GM12865 (cell line): ENCODE measurements at regions not wholly inside any gene's neighbourhood (a gene's known extent, or its start where the extent isn't known, plus 50 kb on each side); places are given as distances from the start of the nearest gene placed in this dataset.

Source experiments
- DNase-seq: peaks from one replicate; pipeline ENCODE4 v3.0.0; 2010; ENCODE audit warnings: low read depth
- H3K4me3 ChIP-seq: 2 replicates; pipeline ENCODE4 v1.5.1; 2011; ENCODE audit warnings: mild to moderate bottlenecking, low read depth, low read length, control low read depth
- TF ChIP-seq, protein P1 (sequence below): IDR thresholded peaks from 2 replicates; pipeline ENCODE4 v1.5.1; 2011; ENCODE audit warnings: low read length, control low read depth, low read depth, inconsistent platforms; ENCODE audit not compliant: insufficient read depth; ENCODE audit errors: missing control alignments

DNA sequence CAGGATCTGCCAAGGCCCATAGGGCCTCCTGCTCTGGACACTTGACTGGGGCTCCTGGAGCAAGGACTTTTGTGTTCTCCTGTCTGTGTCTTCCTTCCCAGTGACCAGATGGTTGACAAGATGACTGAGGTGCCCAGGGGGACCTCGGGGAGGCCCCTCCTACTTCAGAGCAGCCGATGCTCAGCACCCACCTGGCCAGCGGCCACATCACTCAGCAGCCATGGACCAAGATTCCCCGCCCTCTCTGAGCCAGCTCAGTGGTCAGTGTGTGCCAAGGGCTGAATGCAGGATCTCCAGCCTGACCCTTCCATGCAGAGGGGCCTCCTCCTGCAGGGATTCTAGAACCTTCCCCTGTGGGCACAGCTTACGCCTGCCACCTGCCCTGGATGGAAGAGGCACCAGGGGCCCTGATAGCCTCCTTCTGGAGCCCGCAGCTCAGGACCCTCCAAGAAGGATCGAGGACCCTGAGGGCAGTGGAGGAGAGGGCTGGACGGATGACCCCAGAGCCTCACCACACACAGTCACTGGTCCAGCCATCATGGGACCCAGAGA, 87.4 kb upstream of the GPC1 start:
- no peak for DNase-seq
- TF ChIP-seq, protein P1, sequence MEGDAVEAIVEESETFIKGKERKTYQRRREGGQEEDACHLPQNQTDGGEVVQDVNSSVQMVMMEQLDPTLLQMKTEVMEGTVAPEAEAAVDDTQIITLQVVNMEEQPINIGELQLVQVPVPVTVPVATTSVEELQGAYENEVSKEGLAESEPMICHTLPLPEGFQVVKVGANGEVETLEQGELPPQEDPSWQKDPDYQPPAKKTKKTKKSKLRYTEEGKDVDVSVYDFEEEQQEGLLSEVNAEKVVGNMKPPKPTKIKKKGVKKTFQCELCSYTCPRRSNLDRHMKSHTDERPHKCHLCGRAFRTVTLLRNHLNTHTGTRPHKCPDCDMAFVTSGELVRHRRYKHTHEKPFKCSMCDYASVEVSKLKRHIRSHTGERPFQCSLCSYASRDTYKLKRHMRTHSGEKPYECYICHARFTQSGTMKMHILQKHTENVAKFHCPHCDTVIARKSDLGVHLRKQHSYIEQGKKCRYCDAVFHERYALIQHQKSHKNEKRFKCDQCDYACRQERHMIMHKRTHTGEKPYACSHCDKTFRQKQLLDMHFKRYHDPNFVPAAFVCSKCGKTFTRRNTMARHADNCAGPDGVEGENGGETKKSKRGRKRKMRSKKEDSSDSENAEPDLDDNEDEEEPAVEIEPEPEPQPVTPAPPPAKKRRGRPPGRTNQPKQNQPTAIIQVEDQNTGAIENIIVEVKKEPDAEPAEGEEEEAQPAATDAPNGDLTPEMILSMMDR, result no peak
- no peak overlapping the region for H3K4me3 ChIP-seq

GRCh38 chr2:240348522-240348921, 86.9 kb upstream of the GPC1 start:
- H3K4me3 ChIP-seq, result no peak overlapping the region
- no peak for DNase-seq
- TF ChIP-seq, protein P1, result no peak

DNA sequence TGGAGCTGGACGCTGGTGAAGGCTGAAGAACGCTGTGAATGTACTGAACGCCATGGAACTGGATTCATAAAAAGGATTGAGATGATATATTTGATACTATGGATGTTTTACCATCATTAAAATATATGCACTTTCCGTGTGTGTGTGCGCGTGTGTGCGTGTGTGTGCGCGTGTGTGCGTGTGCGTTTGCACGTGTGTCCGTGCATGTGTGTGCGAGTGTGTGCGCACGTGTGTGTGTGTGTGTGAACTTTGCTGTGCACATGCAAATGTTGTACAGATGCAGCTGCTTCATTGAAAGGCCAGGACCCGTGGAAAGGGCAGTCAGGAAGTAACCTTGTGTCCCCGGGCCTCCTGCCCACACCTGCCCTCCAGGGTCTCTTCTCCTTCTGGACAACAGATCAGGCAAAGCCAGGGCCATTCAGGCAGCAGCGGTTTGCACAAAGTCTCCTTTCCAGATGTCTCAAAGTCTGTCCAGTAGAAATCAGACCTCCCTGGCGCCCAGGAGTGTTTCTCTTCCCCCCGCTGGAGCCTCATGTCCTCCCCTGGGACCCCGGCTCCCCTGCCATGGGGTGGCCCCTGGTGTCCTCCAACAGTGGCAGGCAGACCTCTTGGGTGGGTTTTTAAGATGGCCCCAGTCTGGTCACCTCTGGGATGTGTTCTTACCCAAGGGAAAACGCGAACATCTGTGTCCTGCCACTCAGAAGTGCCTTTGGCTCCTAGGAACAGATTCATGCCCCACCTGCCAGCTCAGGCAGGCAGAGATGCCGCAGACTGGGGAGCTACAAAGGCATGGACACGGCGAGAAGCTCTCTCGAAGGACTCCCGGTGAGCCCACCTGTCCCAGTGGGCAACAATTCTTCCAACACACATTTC, 86.1 kb upstream of the GPC1 start:
- no peak overlapping the region for H3K4me3 ChIP-seq
- TF ChIP-seq, protein P1, result no peak
- no peak for DNase-seq

DNA sequence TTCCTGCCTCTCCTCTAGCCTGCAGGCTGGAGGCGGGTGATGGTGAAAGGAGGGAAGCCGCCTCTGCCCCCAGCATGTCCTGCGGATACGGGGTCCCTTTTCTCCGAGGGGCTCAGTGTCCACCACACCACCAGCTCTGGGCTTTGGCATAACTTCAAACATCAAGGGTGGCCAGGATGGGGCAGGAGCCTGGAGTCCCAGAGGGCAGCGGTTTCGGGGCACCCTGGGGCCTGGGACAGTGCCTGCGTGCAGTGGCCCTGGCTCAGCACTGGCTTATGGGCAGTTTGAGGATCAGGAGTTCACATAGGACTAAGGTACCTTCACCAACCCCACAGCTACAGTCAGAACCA, 85.5 kb upstream of the GPC1 start:
- TF ChIP-seq, protein P1, result no peak
- H3K4me3 ChIP-seq, result no peak overlapping the region
- no peak for DNase-seq

- DNase-seq, result no peak
- TF ChIP-seq, protein P1, result no peak
- H3K4me3 ChIP-seq, result no peak overlapping the region
Observed at GRCh38 chr2:240350696-240351087, 84.8 kb upstream of the GPC1 start.

DNA sequence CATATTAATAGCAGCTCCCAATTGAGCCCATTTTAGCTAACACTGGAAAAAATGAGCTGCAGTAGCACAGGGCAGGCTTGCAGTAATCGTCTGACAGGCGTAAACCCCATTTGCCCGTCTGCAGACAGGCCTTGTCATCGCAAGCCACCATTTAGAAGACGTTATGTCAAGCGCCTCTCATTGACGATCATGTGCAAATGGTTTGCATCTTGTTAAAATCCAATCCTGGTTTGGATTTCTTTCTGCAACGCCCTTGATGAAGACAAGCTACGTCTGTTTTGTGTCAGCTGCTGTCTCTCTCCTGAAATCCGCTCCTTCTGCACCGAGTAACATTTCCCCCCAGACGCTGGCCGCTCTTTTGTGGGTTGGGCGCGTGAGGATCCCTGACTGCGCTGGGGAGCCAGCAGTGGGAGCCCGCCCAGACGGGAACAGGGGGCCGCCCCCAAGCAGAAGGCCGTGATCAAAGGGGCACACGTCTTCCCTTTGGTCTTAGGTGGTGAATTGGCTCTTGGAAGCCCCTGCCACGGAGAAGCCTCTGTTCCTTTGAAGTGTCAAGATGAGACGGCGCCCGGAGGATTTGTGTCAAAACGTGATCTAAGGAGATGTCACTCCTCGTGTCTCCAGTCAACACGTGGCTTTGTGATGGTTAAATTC, 84.2 kb upstream of the GPC1 start:
- no peak overlapping the region for H3K4me3 ChIP-seq
- TF ChIP-seq, protein P1, result no peak
- DNase-seq, result no peak
